Mesendoderm (in vitro differentiated cells): ENCODE measurements at regions not wholly inside any gene's neighbourhood (a gene's known extent, or its start where the extent isn't known, plus 50 kb on each side); places are given as distances from the start of the nearest gene placed in this dataset.
A peak's percentile ranks its signal among the peaks of the same experiment; 100 is the strongest.

ENCODE experiments used
- DNase-seq: peaks from one replicate; pipeline ENCODE4 v3.0.0; 2013
- H2AK5ac ChIP-seq: 2 replicates; pipeline ENCODE4 v1.6.1; 2013; ENCODE audit warnings: low read length, inconsistent platforms
- H2BK120ac ChIP-seq: 2 replicates; pipeline ENCODE4 v1.6.1; 2013; ENCODE audit warnings: low read depth, mild to moderate bottlenecking, low read length, moderate library complexity, mixed read lengths
- H2BK15ac ChIP-seq: replicated peaks from 2 replicates; pipeline ENCODE4 v1.6.1; 2013; ENCODE audit warnings: low read depth, mild to moderate bottlenecking, moderate library complexity
- H2BK5ac ChIP-seq: 2 replicates; pipeline ENCODE4 v1.6.1; 2013; ENCODE audit warnings: low read length, inconsistent platforms
- H3K18ac ChIP-seq: 2 replicates; pipeline ENCODE4 v1.6.1; 2013; ENCODE audit warnings: mild to moderate bottlenecking, low read length, mixed read lengths
- H3K23ac ChIP-seq: one replicate; pipeline ENCODE4 v1.6.1; 2013; ENCODE audit warnings: low read length
- H3K27ac ChIP-seq: 2 replicates; pipeline ENCODE4 v1.5.1; 2013; ENCODE audit warnings: low read depth, mild to moderate bottlenecking, inconsistent platforms, low read length, moderate library complexity
- H3K27me3 ChIP-seq: 2 replicates; pipeline ENCODE4 v1.6.1; 2013; ENCODE audit warnings: low read length, control low read depth, mild to moderate bottlenecking, inconsistent platforms; ENCODE audit not compliant: insufficient read depth, poor library complexity
- H3K36me3 ChIP-seq: 2 replicates; pipeline ENCODE4 v1.6.1; 2013; ENCODE audit warnings: low read length, inconsistent platforms; ENCODE audit not compliant: control insufficient read depth, insufficient read depth
- H3K4ac ChIP-seq: one replicate; pipeline ENCODE4 v1.6.1; 2013; ENCODE audit warnings: low read depth, mild to moderate bottlenecking, low read length, moderate library complexity
- H3K4me1 ChIP-seq: 2 replicates; pipeline ENCODE4 v1.6.1; 2013; ENCODE audit warnings: low read depth, low read length, inconsistent platforms; ENCODE audit not compliant: control insufficient read depth
- H3K4me2 ChIP-seq: 2 replicates; pipeline ENCODE4 v1.6.1; 2013; ENCODE audit warnings: low read length
- H3K4me3 ChIP-seq: 2 replicates; pipeline ENCODE4 v1.5.1; 2013; ENCODE audit warnings: mild to moderate bottlenecking, low read length
- H3K56ac ChIP-seq: one replicate; pipeline ENCODE4 v1.6.1; 2013; ENCODE audit warnings: low read length
- H3K79me1 ChIP-seq: 2 replicates; pipeline ENCODE4 v1.6.1; 2013; ENCODE audit warnings: low read length, inconsistent platforms
- H3K79me2 ChIP-seq: 2 replicates; pipeline ENCODE4 v1.6.1; 2013; ENCODE audit warnings: mild to moderate bottlenecking, low read length; ENCODE audit not compliant: control insufficient read depth, insufficient read depth
- H3K9ac ChIP-seq: 2 replicates; pipeline ENCODE4 v1.6.1; 2013; ENCODE audit warnings: low read length, inconsistent platforms
- H4K5ac ChIP-seq: one replicate; pipeline ENCODE4 v1.6.1; 2013; ENCODE audit warnings: low read length
- H4K8ac ChIP-seq: one replicate; pipeline ENCODE4 v1.6.1; 2013; ENCODE audit warnings: low read depth, mild to moderate bottlenecking, control low read depth, low read length, moderate library complexity
- WGBS: extraction: QIAGEN DNeasy Blood & Tissue Kit; methylation state at CpG from one replicate; pipeline ENCODE4 v1.1.7; 2013; ENCODE audit warnings: low lambda C conversion rate, missing lambda C conversion rate; ENCODE audit not compliant: insufficient coverage; ENCODE audit errors: extremely low coverage; 5-methylcytosine and 5-hydroxymethylcytosine counted together

DNA sequence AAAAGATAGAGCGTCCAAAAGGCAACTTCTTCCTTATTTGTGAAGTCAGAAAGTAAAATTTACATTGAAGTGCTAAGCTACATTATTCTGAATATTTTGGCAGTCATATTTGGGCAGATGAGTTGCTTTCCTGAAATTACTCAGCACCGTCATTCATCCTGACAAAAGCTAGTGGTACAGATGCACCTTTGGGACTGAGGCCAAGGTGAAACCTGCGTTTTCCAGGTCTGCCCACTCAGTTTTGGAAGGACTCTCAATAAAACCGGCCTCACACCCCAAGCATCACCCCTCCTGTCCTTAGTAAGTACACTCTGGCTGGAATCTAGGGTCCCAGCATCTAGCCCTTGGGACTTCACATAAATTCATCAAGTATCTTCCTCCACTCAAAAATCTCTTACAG is 187.5 kb downstream of the TM9SF2 start:
- Histone ChIP-seq H2BK5ac (peak overlapping the region; percentile 93), H4K8ac (no peak overlapping the region), H3K23ac (no peak overlapping the region), H3K27ac (peak overlapping the region; percentile 2), H3K4me3 (no peak overlapping the region), H3K18ac (peak overlapping the region; percentile 99), H3K4me1 (peaks cover 31% of the 10 kb centered on the region), H3K4ac (peak overlapping the region; percentile 99), H3K27me3 (no peaks in the 10 kb centered on the region), H3K79me2 (no peaks in the 10 kb centered on the region), H2BK120ac (peak overlapping the region; percentile 97), H3K4me2 (no peak overlapping the region), H2AK5ac (peak overlapping the region; percentile 0), H2BK15ac (no peak overlapping the region), H3K36me3 (no peaks in the 10 kb centered on the region), H3K56ac (peak overlapping the region; percentile 45), H3K79me1 (no peaks in the 10 kb centered on the region), H4K5ac (peak overlapping the region; percentile 26), H3K9ac (peak overlapping the region; percentile 33)
- DNase-seq: peak; percentile 26
- WGBS: no CpG with 5 or more reads among the region's 4 CpGs

DNA sequence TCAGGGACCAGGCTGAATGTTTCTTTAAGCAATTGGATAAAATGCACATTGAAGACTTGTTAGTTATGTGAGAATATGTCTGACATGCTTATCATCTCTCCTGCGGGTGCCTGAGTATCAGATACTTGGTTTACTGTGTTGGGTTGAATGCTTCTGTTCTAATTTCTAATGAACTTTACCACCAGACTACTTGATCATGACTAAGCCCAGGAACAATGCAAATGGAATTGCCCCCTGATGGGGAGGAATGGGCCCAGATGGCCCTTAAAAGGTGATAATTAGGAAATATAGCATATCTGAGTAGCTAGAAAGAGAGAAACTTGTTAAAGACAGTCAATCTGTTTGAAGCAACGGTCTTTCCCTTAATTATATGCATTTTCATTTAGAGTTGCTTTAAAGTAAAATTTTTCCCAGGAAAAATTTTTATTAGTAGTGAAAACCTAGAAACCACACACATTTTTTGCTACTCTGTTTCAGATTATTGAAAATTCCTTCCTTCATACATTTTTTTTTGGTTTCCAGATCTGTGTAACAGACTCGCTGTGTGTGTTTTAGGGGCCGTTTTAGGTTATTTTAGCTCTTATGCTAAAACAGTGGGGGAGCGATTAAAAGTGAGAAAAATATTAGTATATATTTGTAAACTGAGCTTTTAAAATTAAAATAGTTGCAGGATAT is 186.6 kb downstream of the TM9SF2 start:
- peak overlapping the region; percentile 98 for H3K27ac ChIP-seq
- peak overlapping the region; percentile 98 for H2BK120ac ChIP-seq
- H3K4me2 ChIP-seq: no peak overlapping the region
- peak overlapping the region; percentile 93 for H2BK15ac ChIP-seq
- H3K27me3 ChIP-seq: no peaks in the 10 kb centered on the region
- no peaks in the 10 kb centered on the region for H3K79me2 ChIP-seq
- WGBS: no CpG with 5 or more reads among the region's 5 CpGs
- no peaks in the 10 kb centered on the region for H3K36me3 ChIP-seq
- H4K5ac ChIP-seq: no peak overlapping the region
- H3K23ac ChIP-seq: no peak overlapping the region
- peak overlapping the region; percentile 100 for H2BK5ac ChIP-seq
- no peak overlapping the region for H2AK5ac ChIP-seq
- H3K9ac ChIP-seq: peak overlapping the region; percentile 62
- H3K79me1 ChIP-seq: no peaks in the 10 kb centered on the region
- no peak overlapping the region for H4K8ac ChIP-seq
- H3K4ac ChIP-seq: no peak overlapping the region
- no peak overlapping the region for H3K56ac ChIP-seq
- H3K4me1 ChIP-seq: peaks cover 27% of the 10 kb centered on the region
- DNase-seq: peak; percentile 98
- H3K18ac ChIP-seq: no peak overlapping the region
- H3K4me3 ChIP-seq: no peak overlapping the region

DNA sequence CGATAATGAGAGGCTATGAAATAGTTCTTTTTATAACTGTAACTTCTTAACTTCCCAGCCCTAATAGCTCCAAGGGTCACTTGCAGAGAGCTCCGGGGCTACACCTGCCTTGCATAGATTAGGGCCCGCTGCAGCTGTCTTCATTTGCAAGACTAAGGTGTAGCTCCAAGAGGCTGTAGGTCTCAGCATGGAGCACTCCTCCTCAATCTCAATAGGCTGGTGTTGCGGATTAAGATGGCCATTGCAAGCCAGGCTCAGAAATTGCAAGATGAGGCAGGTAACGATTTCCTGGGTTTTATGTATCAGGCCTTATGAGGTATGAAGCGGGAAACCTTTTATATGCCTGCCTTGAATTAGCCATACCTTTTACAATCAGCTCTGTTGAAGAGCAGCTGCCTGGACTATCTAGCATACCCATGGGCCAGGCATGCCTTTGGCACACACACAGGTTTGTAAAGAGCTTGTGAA is 185.7 kb downstream of the TM9SF2 start:
- H3K18ac ChIP-seq: peak overlapping the region; percentile 100
- peaks cover 27% of the 10 kb centered on the region for H3K4me1 ChIP-seq
- no peaks in the 10 kb centered on the region for H3K79me2 ChIP-seq
- H2BK120ac ChIP-seq: peak overlapping the region; percentile 98
- no peak overlapping the region for H3K4me3 ChIP-seq
- peak overlapping the region; percentile 100 for H2BK5ac ChIP-seq
- H3K79me1 ChIP-seq: no peaks in the 10 kb centered on the region
- H3K27ac ChIP-seq: peak overlapping the region; percentile 98
- H4K5ac ChIP-seq: peak overlapping the region; percentile 74
- peak overlapping the region; percentile 62 for H3K9ac ChIP-seq
- H3K4ac ChIP-seq: peak overlapping the region; percentile 98
- H4K8ac ChIP-seq: peak overlapping the region; percentile 78
- DNase-seq: peak; percentile 96
- WGBS: no CpG with 5 or more reads among the region's 6 CpGs
- H2AK5ac ChIP-seq: peak overlapping the region; percentile 94
- peak overlapping the region; percentile 33 for H3K4me2 ChIP-seq
- H3K56ac ChIP-seq: peak overlapping the region; percentile 85
- no peaks in the 10 kb centered on the region for H3K36me3 ChIP-seq
- H3K27me3 ChIP-seq: no peaks in the 10 kb centered on the region
- H3K23ac ChIP-seq: peak overlapping the region; percentile 49
- H2BK15ac ChIP-seq: peak overlapping the region; percentile 93

DNA sequence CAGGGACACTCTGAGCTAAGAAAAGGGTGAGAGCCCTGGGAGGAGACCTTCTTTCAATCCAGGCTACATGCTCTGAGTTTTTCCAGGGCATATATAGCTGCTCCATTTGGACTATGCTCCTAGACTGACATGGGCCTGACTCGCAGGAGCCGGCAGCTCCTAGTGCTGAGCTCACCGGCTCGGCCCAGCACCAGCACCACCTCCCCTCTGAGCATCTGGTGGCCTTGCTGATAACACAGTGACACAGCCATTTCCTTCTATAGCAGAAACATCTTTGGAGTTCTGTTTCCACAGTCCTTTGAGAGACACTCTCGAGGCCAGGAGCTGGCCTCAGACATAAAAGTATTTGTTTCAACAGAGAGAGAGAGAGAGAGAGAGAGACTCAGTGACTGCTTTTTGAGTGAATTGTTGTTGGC is 184.9 kb downstream of the TM9SF2 start:
- Histone ChIP-seq H3K27ac (peak overlapping the region; percentile 89), H3K56ac (peak overlapping the region; percentile 39), H3K79me2 (no peaks in the 10 kb centered on the region), H3K4ac (peak overlapping the region; percentile 91), H3K4me3 (no peak overlapping the region), H3K9ac (peak overlapping the region; percentile 51), H3K4me2 (no peak overlapping the region), H2BK120ac (peak overlapping the region; percentile 99), H4K8ac (peak overlapping the region; percentile 88), H3K18ac (peak overlapping the region; percentile 91), H3K36me3 (no peaks in the 10 kb centered on the region), H3K79me1 (no peaks in the 10 kb centered on the region), H4K5ac (no peak overlapping the region), H3K23ac (peak overlapping the region; percentile 17), H2AK5ac (peak overlapping the region; percentile 30), H2BK15ac (no peak overlapping the region), H3K27me3 (no peaks in the 10 kb centered on the region), H2BK5ac (peak overlapping the region; percentile 81), H3K4me1 (peaks cover 27% of the 10 kb centered on the region)
- no CpG with 5 or more reads among the region's 5 CpGs for WGBS
- peak; percentile 90 for DNase-seq

DNA sequence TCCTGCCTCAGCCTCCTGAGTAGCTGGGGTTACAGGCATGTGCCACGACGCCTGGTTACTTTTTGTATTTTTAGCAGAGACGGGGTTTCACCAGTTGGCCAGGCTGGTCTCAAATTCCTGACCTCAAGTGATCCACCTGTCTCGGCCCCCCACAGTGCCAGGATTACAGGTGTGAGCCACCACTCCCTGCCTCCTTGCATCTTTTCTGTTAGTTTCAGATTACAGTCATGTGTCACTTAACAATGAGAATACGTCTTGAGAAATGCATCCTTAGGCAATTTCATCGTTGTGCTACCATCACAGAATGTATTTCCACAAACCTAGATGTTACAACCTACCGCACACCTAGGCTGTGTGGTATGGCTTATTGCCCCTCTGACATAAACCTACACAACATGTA is 180.4 kb downstream of the TM9SF2 start:
- Histone ChIP-seq H3K27ac (no peak overlapping the region), H3K18ac (peak overlapping the region; percentile 43), H2BK5ac (no peak overlapping the region), H3K4me3 (no peak overlapping the region), H3K9ac (no peak overlapping the region), H4K5ac (no peak overlapping the region), H3K23ac (no peak overlapping the region), H2BK120ac (no peak overlapping the region), H3K4me1 (peaks cover 9% of the 10 kb centered on the region), H2BK15ac (no peak overlapping the region), H2AK5ac (no peak overlapping the region), H3K79me2 (no peaks in the 10 kb centered on the region), H3K27me3 (no peaks in the 10 kb centered on the region), H3K4ac (no peak overlapping the region), H3K36me3 (no peaks in the 10 kb centered on the region), H4K8ac (no peak overlapping the region), H3K79me1 (no peaks in the 10 kb centered on the region), H3K56ac (no peak overlapping the region), H3K4me2 (no peak overlapping the region)
- no CpG with 5 or more reads among the region's 7 CpGs for WGBS
- DNase-seq: peak; percentile 70
